PC-9 (cell line): ENCODE measurements at regions not wholly inside any gene's neighbourhood (a gene's known extent, or its start where the extent isn't known, plus 50 kb on each side); places are given as distances from the start of the nearest gene placed in this dataset.

Experiments used
- BruUV-seq: library from RNA; stranded (reverse); fragments of 400-500 nt; replicated peaks from 2 replicates; lab custom pipeline; 2021; lab: Mats Ljungman, UMichigan
- CTCF ChIA-PET: fragments of 300-600 bp; sonication (Branson Sonifier 250); formaldehyde crosslinking; loops from one replicate; lab custom pipeline; 2022; ENCODE audit warnings: antibody characterized with exemption; lab: Charles Lee
- POLR2A ChIA-PET: fragments of 300-600 bp; sonication (Branson Sonifier 250); formaldehyde crosslinking; loops from one replicate; lab custom pipeline; 2022; ENCODE audit warnings: antibody characterized with exemption; ENCODE audit not compliant: unreplicated experiment; lab: Charles Lee
- DNase-seq, 2 experiments: peaks; one replicate each; pipeline versions ENCODE4 v3.0.0 to v3.0.0-alpha.2; 2015 to 2022; ENCODE audit warnings: mixed read lengths in 1 of 2
- H2AFZ ChIP-seq: fragments of 200-600 bp; sonication (generic); 2 replicates; pipeline ENCODE4 v1.8.1; 2017; ENCODE audit warnings: antibody characterized with exemption
- H3F3A ChIP-seq: fragments of 200-600 bp; sonication (generic); 2 replicates; pipeline ENCODE4 v1.8.1; 2017; ENCODE audit warnings: antibody characterized with exemption, mild to moderate bottlenecking, low read depth; ENCODE audit not compliant: insufficient read depth
- H3K27ac ChIP-seq: fragments of 200-600 bp; sonication (generic); 2 replicates; pipeline ENCODE4 v1.6.1; 2016; ENCODE audit warnings: mixed run types
- H3K27me3 ChIP-seq: fragments of 200-600 bp; sonication (generic); 2 replicates; pipeline ENCODE4 v1.6.1; 2016; ENCODE audit warnings: low read depth, mixed run types; ENCODE audit not compliant: insufficient read depth
- H3K36me3 ChIP-seq: fragments of 200-600 bp; sonication (generic); 2 replicates; pipeline ENCODE4 v1.6.1; 2016; ENCODE audit warnings: low read depth, mixed run types
- H3K4me1 ChIP-seq: fragments of 200-600 bp; sonication (generic); replicated peaks from 2 replicates; pipeline ENCODE4 v1.6.1; 2016; ENCODE audit warnings: mixed run types; ENCODE audit not compliant: insufficient read depth
- H3K4me2 ChIP-seq: fragments of 200-600 bp; sonication (generic); 2 replicates; pipeline ENCODE4 v1.6.1; 2017; ENCODE audit warnings: mixed run types
- H3K4me3 ChIP-seq: fragments of 200-600 bp; sonication (generic); 2 replicates; pipeline ENCODE4 v1.6.1; 2016; ENCODE audit warnings: mixed run types
- H3K79me2 ChIP-seq: fragments of 200-600 bp; sonication (generic); 2 replicates; pipeline ENCODE4 v1.6.1; 2017; ENCODE audit warnings: low read depth, mixed run types
- H3K9me2 ChIP-seq: fragments of 200-600 bp; sonication (generic); 2 replicates; pipeline ENCODE4 v1.8.1; 2017; ENCODE audit warnings: mild to moderate bottlenecking; ENCODE audit not compliant: insufficient read depth
- H3K9me3 ChIP-seq: fragments of 200-600 bp; sonication (generic); 2 replicates; pipeline ENCODE4 v1.8.1; 2016; ENCODE audit warnings: low read depth; ENCODE audit not compliant: insufficient read depth
- H4K20me1 ChIP-seq: fragments of 200-600 bp; sonication (generic); 2 replicates; pipeline ENCODE4 v1.8.1; 2017; ENCODE audit not compliant: insufficient read depth
- CTCF ChIP-seq: fragments of 200-600 bp; sonication (generic); conservative IDR thresholded peaks from 2 replicates; pipeline ENCODE4 v1.6.1; 2017; ENCODE audit warnings: mixed run types, antibody characterized with exemption, mild to moderate bottlenecking, moderate library complexity
- EZH2 ChIP-seq: fragments of 200-600 bp; sonication (generic); IDR thresholded peaks from 2 replicates; pipeline ENCODE4 v1.8.0; 2017; ENCODE audit warnings: antibody characterized with exemption, low read depth
- intact Hi-C: fragments of 100-400 bp; cut with micrococcal nuclease; formaldehyde crosslinking; loops from one replicate; pipeline ENCODE4 v1.10.0; 2022; ENCODE audit not compliant: unreplicated experiment

GRCh38 chrX:1006156-1006730 lies 206.2 kb downstream of the CRLF2 start:
- H3K27me3 ChIP-seq = peaks cover 20% of the 10 kb centered on the region
- H3K9me3 ChIP-seq = no peaks in the 10 kb centered on the region
- no peak overlapping the region for H3K27ac ChIP-seq
- H3K9me2 ChIP-seq = no peaks in the 10 kb centered on the region
- ChIA-PET CTCF (no interaction called here), POLR2A (no interaction called here)
- no peak overlapping the region for H2AFZ ChIP-seq
- no peaks in the 10 kb centered on the region for H4K20me1 ChIP-seq
- H3K4me3 ChIP-seq = no peak overlapping the region
- H3K4me1 ChIP-seq = no peaks in the 10 kb centered on the region
- no peak for DNase-seq
- no peaks in the 10 kb centered on the region for H3F3A ChIP-seq
- H3K36me3 ChIP-seq = no peaks in the 10 kb centered on the region
- TF ChIP-seq EZH2 = no peak
- no peak for TF ChIP-seq CTCF
- no peaks in the 10 kb centered on the region for H3K79me2 ChIP-seq
- BruUV-seq = no TSS peak
- H3K4me2 ChIP-seq = no peak overlapping the region
- intact Hi-C loops = no loop called here

- no peak overlapping the region for H3K27ac ChIP-seq
- H3K9me2 ChIP-seq = no peaks in the 10 kb centered on the region
- H3K9me3 ChIP-seq = no peaks in the 10 kb centered on the region
- intact Hi-C loops = no loop called here
- H4K20me1 ChIP-seq = no peaks in the 10 kb centered on the region
- TF ChIP-seq CTCF = no peak
- TF ChIP-seq EZH2 = no peak
- H3K36me3 ChIP-seq = no peaks in the 10 kb centered on the region
- H3K4me2 ChIP-seq = no peak overlapping the region
- H3K4me3 ChIP-seq = no peak overlapping the region
- H3K79me2 ChIP-seq = no peaks in the 10 kb centered on the region
- ChIA-PET POLR2A (no interaction called here), CTCF (no interaction called here)
- no peak for DNase-seq
- H2AFZ ChIP-seq = no peak overlapping the region
- no TSS peak for BruUV-seq
- peaks cover 25% of the 10 kb centered on the region for H3K27me3 ChIP-seq
- H3F3A ChIP-seq = no peaks in the 10 kb centered on the region
- no peaks in the 10 kb centered on the region for H3K4me1 ChIP-seq
These were observed 209.8 kb downstream of the CRLF2 start for GRCh38 chrX:1002611-1003010.

- no peak overlapping the region for H2AFZ ChIP-seq
- no peak overlapping the region for H3K27ac ChIP-seq
- BruUV-seq = no TSS peak
- H3K4me3 ChIP-seq = no peak overlapping the region
- DNase-seq = no peak
- TF ChIP-seq CTCF (no peak), EZH2 (no peak)
- H3K4me1 ChIP-seq = no peaks in the 10 kb centered on the region
- H3K79me2 ChIP-seq = no peaks in the 10 kb centered on the region
- no peaks in the 10 kb centered on the region for H3K36me3 ChIP-seq
- ChIA-PET POLR2A (no interaction called here), CTCF (no interaction called here)
- intact Hi-C loops = no loop called here
- H3K4me2 ChIP-seq = no peak overlapping the region
- no peaks in the 10 kb centered on the region for H3K9me2 ChIP-seq
- H3K9me3 ChIP-seq = no peaks in the 10 kb centered on the region
- H3F3A ChIP-seq = no peaks in the 10 kb centered on the region
- peaks cover 32% of the 10 kb centered on the region for H3K27me3 ChIP-seq
- no peaks in the 10 kb centered on the region for H4K20me1 ChIP-seq
These were observed 214.8 kb downstream of the CRLF2 start for GRCh38 chrX:997631-998137.
